HEK293 (cell line): ENCODE measurements at regions not wholly inside any gene's neighbourhood (a gene's known extent, or its start where the extent isn't known, plus 50 kb on each side); places are given as distances from the start of the nearest gene placed in this dataset.
"Not testable (repeated sequence)": the region's sequence is repeated elsewhere in the genome, so short reads cannot be mapped to it uniquely, and the experiment has no call there.

Experiments used
- CTCF ChIA-PET: fragments of 350-600 bp; formaldehyde crosslinking; extraction: SDS; loops from one replicate; lab custom pipeline; 2021; ENCODE audit warnings: antibody characterized with exemption; lab: Yijun Ruan, JAX
- POLR2A ChIA-PET: fragments of 300-600 bp; formaldehyde crosslinking; extraction: SDS; loops from one replicate; lab custom pipeline; 2020; ENCODE audit warnings: antibody characterized with exemption, inconsistent platforms; lab: Yijun Ruan, JAX
- H3K27ac ChIP-seq: fragments of 200-500 bp; sonication (Bioruptor generic); 2 replicates; pipeline ENCODE4 v1.5.1; 2014; ENCODE audit warnings: low read depth, low read length, control low read depth, inconsistent platforms; ENCODE audit errors: extremely low read depth
- H3K36me3 ChIP-seq, 2 experiments: fragments of 200-500 bp in 1 of 2; sonication (Bioruptor generic) in 1 of 2; 1 replicate in 1 of 2; 2 replicates in 1 of 2; pipeline ENCODE4 v1.5.1; 2014 to 2017; ENCODE audit warnings: inconsistent platforms in 2 of 2, low read length in 2 of 2; ENCODE audit not compliant: control insufficient read depth in 2 of 2, insufficient read depth in 1 of 2
- H3K4me1 ChIP-seq: fragments of 200-500 bp; sonication (Bioruptor generic); 2 replicates; pipeline ENCODE4 v1.5.1; 2014; ENCODE audit warnings: mild to moderate bottlenecking, low read length, inconsistent platforms; ENCODE audit not compliant: control insufficient read depth, insufficient read depth
- H3K4me3 ChIP-seq: 2 replicates; pipeline ENCODE4 v1.5.1; 2011; ENCODE audit warnings: low read depth, mild to moderate bottlenecking, control low read depth, low read length, moderate library complexity
- H3K9me3 ChIP-seq: fragments of 200-500 bp; sonication (Bioruptor generic); 2 replicates; pipeline ENCODE4 v1.5.1; 2014; ENCODE audit warnings: low read depth, low read length, inconsistent platforms; ENCODE audit not compliant: control insufficient read depth, insufficient read depth
- GLIS1 ChIP-seq: fragments of 450-650 bp; formaldehyde crosslinking; IDR thresholded peaks from 2 replicates; pipeline ENCODE4 v1.5.1; 2016; ENCODE audit warnings: missing biosample characterization, missing genetic modification characterization
- HOXD13 ChIP-seq: sonication (generic); formaldehyde crosslinking; IDR thresholded peaks from 2 replicates; pipeline ENCODE4 v1.8.0; 2022; ENCODE audit warnings: missing genetic modification reagents, borderline replicate concordance
- MEIS1 ChIP-seq: sonication (generic); formaldehyde crosslinking; IDR thresholded peaks from 2 replicates; pipeline ENCODE4 v1.8.1; 2022; ENCODE audit warnings: missing genetic modification reagents, mild to moderate bottlenecking, borderline replicate concordance
- ZEB2 ChIP-seq: fragments of 450-650 bp; formaldehyde crosslinking; IDR thresholded peaks from 2 replicates; pipeline ENCODE4 v1.5.1; 2016; ENCODE audit warnings: missing biosample characterization, missing genetic modification characterization
- ZNF146 ChIP-seq: fragments of 450-650 bp; formaldehyde crosslinking; IDR thresholded peaks from 2 replicates; pipeline ENCODE4 v1.5.1; 2016; ENCODE audit warnings: missing biosample characterization, missing genetic modification characterization
- ZNF175 ChIP-seq: fragments of 450-650 bp; formaldehyde crosslinking; IDR thresholded peaks from 2 replicates; pipeline ENCODE4 v1.5.1; 2016; ENCODE audit warnings: missing biosample characterization, missing genetic modification characterization
- ZNF223 ChIP-seq: fragments of 450-650 bp; formaldehyde crosslinking; IDR thresholded peaks from 2 replicates; pipeline ENCODE4 v1.5.1; 2016; ENCODE audit warnings: missing biosample characterization, missing genetic modification characterization
- ZNF239 ChIP-seq: fragments of 450-650 bp; formaldehyde crosslinking; IDR thresholded peaks from 2 replicates; pipeline ENCODE4 v1.5.1; 2016; ENCODE audit warnings: missing biosample characterization, missing genetic modification characterization
- ZNF274 ChIP-seq, 2 experiments: fragments of 200-500 bp in 1 of 2; fragments of 450-650 bp in 1 of 2; sonication (Bioruptor generic) in 1 of 2; formaldehyde crosslinking in 1 of 2; IDR thresholded peaks; 2 replicates each; pipeline versions ENCODE4 v1.5.1 to v1.6.1; 2014 to 2016; ENCODE audit warnings: borderline replicate concordance in 1 of 2, inconsistent platforms in 1 of 2, low read length in 1 of 2, missing biosample characterization in 1 of 2, missing genetic modification characterization in 1 of 2
- ZNF354C ChIP-seq: fragments of 450-650 bp; formaldehyde crosslinking; IDR thresholded peaks from 2 replicates; pipeline ENCODE4 v1.5.1; 2016; ENCODE audit warnings: missing biosample characterization, missing genetic modification characterization, low read depth, borderline replicate concordance
- ZNF404 ChIP-seq: fragments of 450-650 bp; formaldehyde crosslinking; IDR thresholded peaks from 2 replicates; pipeline ENCODE4 v1.5.1; 2017; ENCODE audit warnings: missing biosample characterization, missing genetic modification characterization
- ZNF426 ChIP-seq: fragments of 450-650 bp; formaldehyde crosslinking; IDR thresholded peaks from 2 replicates; pipeline ENCODE4 v1.5.1; 2017; ENCODE audit warnings: missing biosample characterization, missing genetic modification characterization, mild to moderate bottlenecking, inconsistent platforms, moderate library complexity
- ZNF473 ChIP-seq: fragments of 450-650 bp; formaldehyde crosslinking; IDR thresholded peaks from 2 replicates; pipeline ENCODE4 v1.5.1; 2017; ENCODE audit warnings: missing biosample characterization, missing genetic modification characterization
- ZNF514 ChIP-seq: fragments of 450-650 bp; formaldehyde crosslinking; IDR thresholded peaks from 2 replicates; pipeline ENCODE4 v1.5.1; 2016; ENCODE audit warnings: missing biosample characterization, missing genetic modification characterization
- ZNF544 ChIP-seq: fragments of 450-650 bp; formaldehyde crosslinking; IDR thresholded peaks from 2 replicates; pipeline ENCODE4 v1.5.0; 2017; ENCODE audit warnings: missing biosample characterization, missing genetic modification characterization
- ZNF560 ChIP-seq: fragments of 450-650 bp; formaldehyde crosslinking; IDR thresholded peaks from 2 replicates; pipeline ENCODE4 v1.5.1; 2017; ENCODE audit warnings: missing biosample characterization, missing genetic modification characterization, borderline replicate concordance
- ZNF571 ChIP-seq: fragments of 450-650 bp; formaldehyde crosslinking; IDR thresholded peaks from 2 replicates; pipeline ENCODE4 v1.5.0; 2017; ENCODE audit warnings: missing biosample characterization, missing genetic modification characterization
- ZNF658 ChIP-seq: fragments of 450-650 bp; formaldehyde crosslinking; IDR thresholded peaks from 2 replicates; pipeline ENCODE4; 2016; ENCODE audit warnings: missing biosample characterization, missing genetic modification characterization
- ZNF785 ChIP-seq: fragments of 450-650 bp; formaldehyde crosslinking; IDR thresholded peaks from 2 replicates; pipeline ENCODE4 v1.5.1; 2016; ENCODE audit warnings: missing biosample characterization, missing genetic modification characterization
- ZNF791 ChIP-seq: fragments of 450-650 bp; formaldehyde crosslinking; IDR thresholded peaks from 2 replicates; pipeline ENCODE4 v1.5.1; 2016; ENCODE audit warnings: missing biosample characterization, missing genetic modification characterization
- ZNF830 ChIP-seq: fragments of 450-650 bp; IDR thresholded peaks from 2 replicates; pipeline ENCODE4 v1.5.0; 2018; ENCODE audit warnings: missing biosample characterization, missing genetic modification characterization, low read depth, mild to moderate bottlenecking, moderate library complexity
- ZNF837 ChIP-seq: fragments of 450-650 bp; formaldehyde crosslinking; IDR thresholded peaks from 2 replicates; pipeline ENCODE4 v1.5.1; 2016; ENCODE audit warnings: missing biosample characterization, missing genetic modification characterization
- TF ChIP-seq, protein P1 (sequence below): fragments of 450-650 bp; formaldehyde crosslinking; IDR thresholded peaks from 2 replicates; pipeline ENCODE4 v1.5.1; 2017; ENCODE audit warnings: missing biosample characterization, missing genetic modification characterization
- TF ChIP-seq, protein P2 (sequence below): fragments of 450-650 bp; formaldehyde crosslinking; IDR thresholded peaks from 2 replicates; pipeline ENCODE4 v1.5.1; 2016; ENCODE audit warnings: missing biosample characterization, missing genetic modification characterization
- TF ChIP-seq, protein P3 (sequence below): fragments of 450-650 bp; formaldehyde crosslinking; IDR thresholded peaks from 2 replicates; pipeline ENCODE4 v1.5.1; 2016; ENCODE audit warnings: missing biosample characterization, missing genetic modification characterization

DNA sequence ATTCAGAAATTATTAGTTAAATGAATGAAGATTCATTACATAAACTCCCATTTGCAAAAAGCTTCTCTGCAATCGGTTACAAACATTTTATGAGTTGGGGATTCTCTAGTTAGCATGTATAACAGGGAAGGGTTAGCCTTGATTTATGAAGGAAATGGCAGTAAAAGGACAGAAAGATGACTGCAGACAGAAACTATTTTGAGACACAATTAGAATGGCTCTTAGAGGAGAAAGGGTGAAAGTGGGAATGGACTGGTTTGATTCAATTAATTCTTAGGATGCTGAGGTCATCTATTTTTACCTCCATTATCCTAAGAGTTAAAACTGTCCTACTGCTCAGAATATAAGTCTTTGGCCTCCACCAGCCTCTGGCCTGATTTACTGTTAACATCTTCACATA lies 250.8 kb upstream of the DLGAP1 start:
- CTCF ChIA-PET, result no interaction called here
- Histone ChIP-seq H3K36me3 (no peaks in the 10 kb centered on the region), H3K4me3 (no peak overlapping the region), H3K9me3 (no peaks in the 10 kb centered on the region), H3K4me1 (no peaks in the 10 kb centered on the region), H3K27ac (no peak overlapping the region)
- POLR2A ChIA-PET, result no interaction called here
- TF ChIP-seq ZNF239 (tag by site-specific recombination) (no peak), HOXD13 (no peak), ZNF473 (no peak), ZNF223 (no peak), ZNF830 (tag by site-specific recombination) (no peak), ZNF354C (tag by site-specific recombination) (no peak)
- TF ChIP-seq, protein P1, sequence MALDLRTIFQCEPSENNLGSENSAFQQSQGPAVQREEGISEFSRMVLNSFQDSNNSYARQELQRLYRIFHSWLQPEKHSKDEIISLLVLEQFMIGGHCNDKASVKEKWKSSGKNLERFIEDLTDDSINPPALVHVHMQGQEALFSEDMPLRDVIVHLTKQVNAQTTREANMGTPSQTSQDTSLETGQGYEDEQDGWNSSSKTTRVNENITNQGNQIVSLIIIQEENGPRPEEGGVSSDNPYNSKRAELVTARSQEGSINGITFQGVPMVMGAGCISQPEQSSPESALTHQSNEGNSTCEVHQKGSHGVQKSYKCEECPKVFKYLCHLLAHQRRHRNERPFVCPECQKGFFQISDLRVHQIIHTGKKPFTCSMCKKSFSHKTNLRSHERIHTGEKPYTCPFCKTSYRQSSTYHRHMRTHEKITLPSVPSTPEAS (tag by site-specific recombination), result no peak

DNA sequence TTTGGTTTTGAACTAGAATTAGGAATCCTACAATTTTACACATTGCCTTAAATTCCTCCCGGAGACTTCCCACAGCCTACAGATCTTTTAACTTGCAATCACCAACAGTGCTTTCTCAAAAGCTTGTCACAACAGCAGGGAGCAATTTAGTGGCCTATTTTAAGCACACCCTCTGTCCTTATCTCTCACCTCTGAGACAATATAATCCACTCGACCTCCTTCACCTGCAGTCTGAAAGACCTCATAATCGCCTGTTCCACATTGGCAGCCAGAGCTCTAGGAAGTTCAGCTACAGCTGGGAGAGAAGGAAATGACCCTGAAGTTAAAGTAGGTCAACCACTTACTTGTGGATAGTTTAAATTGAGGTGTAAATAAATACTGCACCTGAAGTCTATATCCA lies 249.7 kb upstream of the DLGAP1 start:
- no peak for TF ChIP-seq ZNF830 (tag by site-specific recombination)
- no peak for TF ChIP-seq ZNF274 (IDR thresholded peaks at IDR 0.05; ENCODE audit: low read length)
- no peak for TF ChIP-seq ZNF274 (tag by site-specific recombination; IDR thresholded peaks at IDR 0.05; ENCODE audit: borderline replicate concordance)
- no peak for TF ChIP-seq ZNF175
- TF ChIP-seq, protein P2, sequence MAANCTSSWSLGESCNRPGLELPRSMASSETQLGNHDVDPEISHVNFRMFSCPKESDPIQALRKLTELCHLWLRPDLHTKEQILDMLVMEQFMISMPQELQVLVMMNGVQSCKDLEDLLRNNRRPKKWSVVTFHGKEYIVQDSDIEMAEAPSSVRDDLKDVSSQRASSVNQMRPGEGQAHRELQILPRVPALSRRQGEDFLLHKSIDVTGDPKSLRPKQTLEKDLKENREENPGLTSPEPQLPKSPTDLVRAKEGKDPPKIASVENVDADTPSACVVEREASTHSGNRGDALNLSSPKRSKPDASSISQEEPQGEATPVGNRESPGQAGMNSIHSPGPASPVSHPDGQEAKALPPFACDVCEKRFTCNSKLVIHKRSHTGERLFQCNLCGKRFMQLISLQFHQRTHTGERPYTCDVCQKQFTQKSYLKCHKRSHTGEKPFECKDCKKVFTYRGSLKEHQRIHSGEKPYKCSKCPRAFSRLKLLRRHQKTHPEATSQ (tag by site-specific recombination), result no peak
- no peak for TF ChIP-seq ZNF785 (tag by site-specific recombination)
- TF ChIP-seq, protein P3, sequence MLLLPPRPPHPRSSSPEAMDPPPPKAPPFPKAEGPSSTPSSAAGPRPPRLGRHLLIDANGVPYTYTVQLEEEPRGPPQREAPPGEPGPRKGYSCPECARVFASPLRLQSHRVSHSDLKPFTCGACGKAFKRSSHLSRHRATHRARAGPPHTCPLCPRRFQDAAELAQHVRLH, result no peak
- no peak for TF ChIP-seq ZNF544
- no peak for TF ChIP-seq ZNF837 (tag by site-specific recombination)
- TF ChIP-seq ZNF791, result no peak
- TF ChIP-seq ZEB2 (tag by site-specific recombination), result no peak
- TF ChIP-seq GLIS1 (tag by site-specific recombination), result no peak
- no peak for TF ChIP-seq ZNF426 (tag by site-specific recombination)
- no peaks in the 10 kb centered on the region for H3K9me3 ChIP-seq
- ChIA-PET POLR2A (no interaction called here), CTCF (no interaction called here)
- no peaks in the 10 kb centered on the region for H3K4me1 ChIP-seq
- no peak overlapping the region for H3K4me3 ChIP-seq
- no peaks in the 10 kb centered on the region for H3K36me3 ChIP-seq
- H3K27ac ChIP-seq, result no peak overlapping the region

DNA sequence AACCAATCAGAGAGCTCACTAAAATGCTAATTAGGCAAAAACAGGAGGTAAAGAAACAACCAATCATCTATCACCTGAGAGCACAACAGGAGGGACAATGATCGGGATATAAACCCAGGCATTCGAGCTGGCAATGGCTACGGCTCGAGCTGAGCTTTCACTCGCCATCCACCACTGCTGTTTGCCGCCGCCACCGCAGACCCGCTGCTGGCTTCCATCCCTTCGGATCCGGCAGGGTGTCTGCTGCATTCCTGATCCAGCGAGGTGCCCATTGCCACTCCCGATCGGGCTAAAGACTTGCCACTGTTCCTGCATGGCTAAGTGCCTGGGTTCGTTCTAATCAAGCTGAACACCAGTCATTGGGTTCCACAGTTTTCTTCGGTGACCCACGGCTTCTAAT lies 236.7 kb upstream of the DLGAP1 start:
- Histone ChIP-seq H3K27ac (no peak overlapping the region), H3K4me1 (no peaks in the 10 kb centered on the region), H3K36me3 (no peaks in the 10 kb centered on the region), H3K4me3 (no peak overlapping the region), H3K9me3 (no peaks in the 10 kb centered on the region)
- ChIA-PET POLR2A (no interaction called here), CTCF (no interaction called here)
- TF ChIP-seq ZNF404 (no peak), ZNF658 (no peak), ZNF514 (tag by site-specific recombination) (no peak), ZNF571 (no peak), ZNF146 (tag by site-specific recombination) (no peak), ZNF560 (tag by site-specific recombination) (no peak), MEIS1 (CRISPR knock-in tag) (no peak)

DNA sequence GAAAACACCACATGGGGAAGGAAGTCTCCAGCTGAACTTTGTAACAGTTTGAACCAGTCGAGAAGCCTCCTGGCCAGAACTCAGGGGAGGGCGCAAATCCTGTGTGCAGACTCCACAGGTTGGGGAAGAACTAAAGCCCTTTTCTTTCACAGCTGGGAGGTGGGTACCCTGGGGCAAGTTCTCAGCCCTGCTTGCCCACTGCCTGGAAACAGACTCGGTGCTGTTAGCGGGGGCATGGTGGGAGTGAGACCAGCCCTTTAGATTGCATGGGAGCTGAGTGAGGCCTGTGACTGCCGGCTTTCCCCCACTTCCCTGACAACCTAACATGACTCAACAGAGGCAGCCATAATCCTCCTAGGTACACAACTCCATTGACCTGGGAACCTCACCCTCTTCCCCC lies 223.6 kb upstream of the DLGAP1 start:
- CTCF ChIA-PET, H3K27ac ChIP-seq, H3K4me1 ChIP-seq, H3K36me3 ChIP-seq, POLR2A ChIA-PET, H3K9me3 ChIP-seq, H3K4me3 ChIP-seq: not testable (repeated sequence)
